Pulmonary artery endothelial cell (primary cell): ENCODE measurements at regions not wholly inside any gene's neighbourhood (a gene's known extent, or its start where the extent isn't known, plus 50 kb on each side); places are given as distances from the start of the nearest gene placed in this dataset.
"Not testable (repeated sequence)": the region's sequence is repeated elsewhere in the genome, so short reads cannot be mapped to it uniquely, and the experiment has no call there.

ENCODE experiments used
- DNase-seq: peaks from one replicate; pipeline ENCODE4 v3.0.0-alpha.2; 2011; ENCODE audit warnings: low read depth, low spot score

- DNase-seq = no peak
Measured at GRCh38 chr9:84502066-84502465, 161.5 kb upstream of the SLC28A3 start.

DNA sequence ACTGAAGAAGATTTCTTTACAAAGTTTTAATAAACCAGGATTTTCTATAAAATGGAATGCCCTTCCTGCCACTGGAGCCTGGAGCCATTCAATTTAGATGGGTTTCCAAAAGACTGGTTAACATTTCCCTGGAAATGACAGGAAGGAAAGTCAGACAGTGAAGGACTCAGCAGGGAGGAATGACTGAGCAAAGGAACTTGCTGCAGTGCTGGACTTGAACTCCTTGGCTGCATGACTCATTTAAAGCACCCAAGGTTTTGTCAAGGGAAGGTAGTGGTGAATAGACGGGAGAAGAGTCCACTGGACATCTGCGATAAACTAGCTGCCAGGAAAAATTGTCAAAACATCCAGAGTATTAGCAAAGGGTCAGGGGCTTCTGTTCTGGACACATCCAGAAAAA, 163.8 kb upstream of the SLC28A3 start:
- DNase-seq = no peak

GRCh38 chr9:84511651-84512050, 157.9 kb upstream of the NTRK2 start:
- no peak for DNase-seq

DNA sequence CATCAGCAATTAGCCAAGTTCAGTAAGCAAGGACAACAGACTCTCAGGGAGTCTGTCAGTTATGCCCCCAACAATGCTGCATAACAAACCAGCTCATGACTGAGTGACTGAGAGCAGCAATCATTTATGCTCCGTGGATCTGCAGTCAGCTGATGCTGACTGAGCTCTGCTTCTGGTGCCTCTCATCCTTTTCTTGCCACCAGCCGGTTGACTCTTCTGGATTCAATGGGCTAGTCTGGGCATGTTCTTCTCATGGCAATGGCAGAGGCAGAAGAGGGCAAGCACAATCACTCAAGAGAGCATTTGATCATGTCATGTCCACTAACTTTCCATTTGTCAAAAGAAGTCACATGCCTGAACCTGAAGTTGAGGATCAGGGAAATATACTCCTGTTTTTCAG, 157.0 kb upstream of the NTRK2 start:
- no peak for DNase-seq

DNA sequence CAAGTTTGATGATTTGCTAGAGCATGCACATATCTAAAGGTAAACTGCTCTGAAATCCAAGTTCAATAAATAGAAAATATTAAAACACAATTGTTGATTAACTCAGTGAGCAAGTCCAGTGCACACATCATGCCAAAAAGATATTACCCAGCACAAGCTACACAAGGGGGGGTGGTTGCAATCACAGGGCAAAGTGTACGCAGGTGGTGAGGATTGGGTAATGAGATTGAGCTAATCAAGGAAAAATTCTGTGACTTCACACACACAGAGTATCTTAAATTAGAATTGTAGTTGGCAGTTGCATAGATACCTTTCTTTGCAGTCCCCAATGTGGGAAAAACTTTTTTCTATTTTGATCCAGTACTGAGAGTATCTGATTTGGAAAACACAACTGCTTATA, 156.1 kb upstream of the NTRK2 start:
- DNase-seq = no peak

DNA sequence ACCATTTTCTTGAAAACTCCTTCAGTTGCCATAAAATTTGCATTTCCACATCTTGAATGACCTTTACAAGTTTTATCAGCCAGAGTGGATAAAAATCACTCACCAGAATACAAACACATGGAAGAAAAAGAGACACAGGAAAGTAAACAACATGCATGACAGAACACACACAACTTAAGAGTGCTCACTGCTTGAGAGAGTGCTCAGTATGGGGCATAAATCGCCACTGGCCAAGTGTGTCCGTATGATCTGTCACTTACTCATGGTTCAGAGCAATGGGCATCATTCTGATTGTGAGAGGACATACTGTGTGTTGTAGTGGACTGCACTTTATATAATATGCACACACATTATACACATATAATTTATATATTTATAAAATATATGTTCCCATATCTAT, 155.6 kb upstream of the NTRK2 start:
- no peak for DNase-seq

- DNase-seq = no peak
Measured at GRCh38 chr9:84514421-84514820, 155.1 kb upstream of the NTRK2 start.

- DNase-seq = no peak
Measured at GRCh38 chr9:84517026-84517425, 152.5 kb upstream of the NTRK2 start.

DNA sequence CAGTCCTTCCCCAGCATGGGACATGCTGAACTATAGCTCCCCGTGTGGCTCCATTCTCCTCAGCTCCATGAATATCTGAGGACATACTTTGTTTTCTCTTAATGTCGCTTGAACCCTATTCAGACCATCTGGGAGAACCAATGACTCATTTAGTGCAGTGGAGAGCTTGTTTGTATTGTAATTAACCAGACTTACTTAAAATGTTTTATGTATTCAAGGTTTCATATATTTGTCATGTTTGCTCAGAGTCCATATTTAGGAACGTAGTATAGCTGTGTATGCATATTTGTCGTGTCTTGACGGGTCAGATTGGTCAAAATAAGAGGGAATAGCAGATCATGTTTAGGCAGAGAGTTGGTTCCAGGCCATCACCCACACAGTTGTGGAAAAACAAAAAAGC, 150.1 kb upstream of the NTRK2 start:
- no peak for DNase-seq

DNA sequence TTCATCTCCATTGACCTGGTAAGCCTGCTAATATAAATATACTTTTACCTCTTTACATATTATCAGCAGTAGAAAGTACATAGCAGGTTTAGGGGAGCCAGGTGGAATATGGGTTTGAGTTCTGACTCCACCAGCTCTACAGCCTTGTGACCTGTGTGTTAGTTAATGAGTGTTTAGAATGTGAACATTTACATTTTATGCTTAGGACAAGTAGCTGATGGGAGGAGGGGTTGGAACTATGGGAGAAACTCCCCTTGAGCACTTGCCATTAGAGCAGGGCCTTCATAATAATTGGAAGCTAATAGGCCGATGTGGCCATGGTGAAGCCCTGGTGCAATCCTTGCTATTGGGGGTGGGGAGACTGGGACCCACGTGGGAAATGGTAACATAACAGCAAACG, 148.3 kb upstream of the NTRK2 start:
- no peak for DNase-seq

GRCh38 chr9:84526211-84526610, 143.3 kb upstream of the NTRK2 start:
- DNase-seq = not testable (repeated sequence)

DNA sequence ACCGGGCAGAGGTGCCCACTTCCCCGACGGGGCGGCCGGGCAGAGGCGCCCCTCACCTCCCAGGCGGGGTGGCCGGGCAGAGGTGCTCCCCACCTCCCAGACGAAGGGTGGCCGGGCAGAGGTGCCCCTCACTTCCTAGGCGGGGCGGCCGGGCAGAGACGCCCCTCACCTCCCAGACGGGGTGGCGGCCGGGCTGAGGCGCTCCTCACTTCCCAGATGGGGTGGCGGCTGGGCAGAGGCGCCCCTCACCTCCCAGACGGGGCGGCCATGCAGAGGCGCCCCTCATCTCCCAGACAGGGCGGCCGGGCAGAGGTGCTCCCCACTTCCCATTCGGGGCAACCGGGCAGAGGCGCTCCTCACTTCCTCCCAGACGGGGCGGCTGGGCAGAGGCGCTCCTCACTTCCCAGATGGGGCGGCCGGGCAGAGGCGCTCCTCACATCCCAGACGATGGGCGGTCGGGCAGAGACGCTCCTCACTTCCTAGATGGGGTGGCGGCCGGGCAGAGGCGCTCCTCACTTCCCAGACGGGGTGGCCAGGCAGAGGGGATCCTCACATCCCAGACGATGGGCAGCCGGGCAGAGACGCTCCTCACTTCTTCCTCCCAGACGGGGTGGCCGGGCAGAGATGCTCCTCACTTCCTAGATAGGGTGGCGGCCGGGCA, 142.3 kb upstream of the NTRK2 start:
- DNase-seq = not testable (repeated sequence)

GRCh38 chr9:84535973-84536372, 133.6 kb upstream of the NTRK2 start:
- not testable (repeated sequence) for DNase-seq

DNA sequence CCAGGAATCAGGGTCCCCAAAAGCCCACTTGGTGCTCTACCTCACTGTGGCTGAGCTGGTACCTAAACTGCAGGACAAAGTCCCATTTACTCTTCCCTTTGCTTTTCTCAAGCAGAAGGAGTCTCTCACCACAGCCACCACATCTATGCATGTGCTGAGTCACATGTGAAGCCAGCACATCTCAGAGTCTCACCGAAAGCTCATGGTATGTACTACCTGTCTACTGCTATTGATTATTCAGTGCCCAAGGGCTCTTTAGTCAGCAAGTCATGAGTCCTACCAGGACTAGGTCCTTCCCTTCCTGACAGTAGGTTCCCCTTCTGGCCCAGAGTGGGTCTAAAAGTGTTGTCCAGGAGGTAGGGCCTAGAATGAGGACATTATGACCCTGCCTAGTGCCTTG, 130.7 kb upstream of the NTRK2 start:
- DNase-seq = no peak

- no peak for DNase-seq
Measured at GRCh38 chr9:84542554-84542953, 127.0 kb upstream of the NTRK2 start.

DNA sequence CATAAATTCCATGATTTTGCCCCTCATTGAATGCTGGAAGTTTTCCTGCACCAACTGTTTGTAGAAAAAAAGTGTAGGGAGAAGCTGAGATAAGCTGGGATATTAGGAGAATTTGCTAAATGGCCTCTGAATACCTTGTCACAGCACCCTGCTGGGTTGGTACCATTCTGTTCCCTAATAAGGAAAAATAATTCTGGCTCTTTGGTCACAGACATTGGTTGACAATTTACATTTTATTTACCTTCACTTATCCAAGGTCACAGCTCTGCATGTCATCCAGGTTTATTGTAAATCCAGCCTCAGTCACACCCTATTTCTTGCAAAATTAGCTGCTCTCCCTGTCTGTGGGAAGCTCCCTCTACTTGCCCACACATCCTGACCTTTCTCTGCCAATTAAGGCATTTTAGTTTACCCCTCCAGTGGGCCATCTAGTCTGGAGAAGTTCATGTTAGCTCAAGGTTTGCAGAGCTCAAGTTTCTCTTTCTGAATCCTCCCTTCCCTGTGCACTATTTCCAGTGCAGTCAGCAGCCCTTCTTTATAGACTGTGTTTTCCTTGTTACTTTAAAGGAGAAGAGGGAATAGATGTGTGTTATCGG, 115.4 kb upstream of the NTRK2 start:
- DNase-seq = no peak

DNA sequence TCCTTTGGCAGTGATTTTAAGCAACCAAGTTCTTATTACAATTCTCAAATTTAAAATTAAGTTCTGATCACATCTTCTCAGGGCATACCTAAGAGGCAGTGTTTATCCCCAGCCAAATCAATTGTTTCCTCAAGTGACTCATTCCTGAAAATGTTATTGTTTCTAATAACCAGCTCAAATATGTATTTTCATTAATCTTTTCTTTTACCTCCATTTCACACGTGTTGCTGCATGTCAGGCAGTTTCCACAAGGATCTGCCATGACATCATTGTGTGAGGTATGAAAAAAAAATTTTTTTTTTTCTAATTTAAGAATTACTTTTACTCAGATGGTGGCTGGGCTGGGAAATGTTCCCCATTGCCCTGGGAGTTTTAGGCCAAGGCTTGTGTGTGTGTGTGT, 113.0 kb upstream of the NTRK2 start:
- no peak for DNase-seq

- DNase-seq = no peak
Measured at GRCh38 chr9:84557751-84558150, 111.8 kb upstream of the NTRK2 start.

- DNase-seq = no peak
Measured at GRCh38 chr9:84563691-84564090, 105.8 kb upstream of the NTRK2 start.

GRCh38 chr9:84567805-84568204, 101.7 kb upstream of the NTRK2 start:
- no peak for DNase-seq

GRCh38 chr9:84570482-84571154, 98.9 kb upstream of the NTRK2 start:
- DNase-seq = no peak

- no peak for DNase-seq
Measured at GRCh38 chr9:84573083-84573482, 96.4 kb upstream of the NTRK2 start.

DNA sequence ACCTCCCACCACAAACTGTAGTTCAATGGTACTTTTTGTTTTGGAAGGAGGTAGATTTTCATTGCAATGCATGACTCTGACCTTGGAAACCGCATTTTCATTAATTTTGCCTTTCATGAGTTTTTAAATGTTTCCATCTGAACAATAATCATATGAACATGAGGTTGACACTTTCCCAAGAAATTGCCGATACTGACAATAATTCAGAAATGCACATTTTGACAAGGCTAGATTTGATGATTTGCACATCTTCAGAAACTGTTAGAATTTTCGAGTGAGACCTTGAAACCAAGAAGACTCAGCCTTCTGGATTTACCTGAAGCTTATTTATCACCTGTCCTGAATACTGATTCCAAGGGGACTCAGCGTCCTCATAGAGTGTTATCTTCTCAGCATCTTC, 93.8 kb upstream of the NTRK2 start:
- DNase-seq = no peak
